Smooth muscle cell (in vitro differentiated cells): ENCODE measurements at regions not wholly inside any gene's neighbourhood (a gene's known extent, or its start where the extent isn't known, plus 50 kb on each side); places are given as distances from the start of the nearest gene placed in this dataset.

Experiments used
- DNase-seq: peaks from one replicate; lab custom pipeline; 2025; ENCODE audit not compliant: unreplicated experiment; lab: John Stamatoyannopoulos, UW
- H2AFZ ChIP-seq: fragments of 200-600 bp; sonication (generic); 2 replicates; pipeline ENCODE4 v1.6.0; 2016; ENCODE audit warnings: antibody characterized with exemption, low read depth, mild to moderate bottlenecking
- H3F3A ChIP-seq: fragments of 200-600 bp; sonication (generic); 2 replicates; pipeline ENCODE4 v1.6.0; 2017; ENCODE audit warnings: antibody characterized with exemption, low read depth
- H3K27ac ChIP-seq: fragments of 200-600 bp; sonication (generic); 2 replicates; pipeline ENCODE4 v1.5.1; 2016; ENCODE audit warnings: low read depth, mild to moderate bottlenecking
- H3K27me3 ChIP-seq: fragments of 200-600 bp; sonication (generic); 2 replicates; pipeline ENCODE4 v1.6.1; 2016; ENCODE audit warnings: low read depth, mild to moderate bottlenecking
- H3K36me3 ChIP-seq: fragments of 200-600 bp; sonication (generic); 2 replicates; pipeline ENCODE4 v1.5.1; 2016; ENCODE audit warnings: low read depth
- H3K4me1 ChIP-seq: fragments of 200-600 bp; sonication (generic); 2 replicates; pipeline ENCODE4 v1.5.1; 2016; ENCODE audit warnings: low read depth
- H3K4me2 ChIP-seq: fragments of 200-600 bp; sonication (generic); 2 replicates; pipeline ENCODE4 v1.6.0; 2016; ENCODE audit warnings: mild to moderate bottlenecking
- H3K4me3 ChIP-seq: fragments of 200-600 bp; sonication (generic); 2 replicates; pipeline ENCODE4 v1.5.1; 2016; ENCODE audit warnings: mild to moderate bottlenecking
- H3K79me2 ChIP-seq: fragments of 200-600 bp; sonication (generic); 2 replicates; pipeline ENCODE4 v1.6.0; 2016; ENCODE audit warnings: low read depth, mild to moderate bottlenecking
- H3K9ac ChIP-seq: fragments of 200-600 bp; sonication (generic); 2 replicates; pipeline ENCODE4 v1.6.0; 2016; ENCODE audit warnings: low read depth
- H3K9me3 ChIP-seq: fragments of 200-600 bp; sonication (generic); replicated peaks from 2 replicates; pipeline ENCODE4 v1.5.1; 2016; ENCODE audit warnings: low read depth
- H4K20me1 ChIP-seq: fragments of 200-600 bp; sonication (generic); 2 replicates; pipeline ENCODE4 v1.6.0; 2016; ENCODE audit warnings: low read depth
- WGBS: methylation state at CpG from one replicate; pipeline ENCODE4 v1.1.7; 2016; ENCODE audit warnings: low lambda C conversion rate; 5-methylcytosine and 5-hydroxymethylcytosine counted together
- TF ChIP-seq, protein P1 (sequence below): fragments of 200-600 bp; sonication (generic); IDR thresholded peaks from 2 replicates; pipeline ENCODE4 v1.5.1; 2017; ENCODE audit warnings: borderline replicate concordance, mild to moderate bottlenecking, antibody characterized with exemption; ENCODE audit not compliant: insufficient read depth, poor library complexity, severe bottlenecking

DNA sequence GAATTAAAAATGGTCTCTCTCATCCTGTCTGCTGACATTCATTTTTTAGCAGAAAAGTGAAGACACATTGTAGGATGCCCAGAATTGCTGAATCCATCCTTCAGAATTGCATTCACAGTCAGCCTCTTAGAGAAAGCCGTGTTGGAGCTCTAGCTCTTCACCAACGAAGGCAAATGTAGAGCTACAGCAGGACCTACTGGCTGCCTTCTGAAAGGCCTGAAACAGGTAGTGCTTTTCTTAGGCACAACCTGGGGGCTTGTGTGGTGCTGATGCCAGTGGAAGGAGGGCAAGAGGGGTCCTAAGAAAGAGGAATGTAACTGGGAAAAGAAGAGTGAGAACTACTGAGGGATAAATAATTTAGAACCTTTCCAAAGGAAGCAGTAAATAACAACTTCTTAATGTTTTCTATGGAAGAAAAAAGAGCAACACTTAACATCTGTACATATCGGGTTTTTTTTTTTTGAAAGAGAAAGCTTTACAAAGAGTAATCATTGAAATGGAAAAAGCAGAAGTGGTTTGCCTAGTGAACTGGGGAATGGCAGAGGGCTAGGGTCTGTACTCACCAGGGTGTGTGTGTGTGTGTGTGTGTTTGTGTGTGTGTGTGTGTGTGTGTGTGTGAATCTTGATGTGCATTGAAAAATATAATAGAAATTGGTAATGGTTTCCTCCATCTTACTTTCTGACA lies 297.8 kb downstream of the SATB1 start:
- H3K4me2 ChIP-seq = no peak overlapping the region
- no peaks in the 10 kb centered on the region for H3K36me3 ChIP-seq
- H3K4me1 ChIP-seq = no peaks in the 10 kb centered on the region
- no peaks in the 10 kb centered on the region for H3F3A ChIP-seq
- no peaks in the 10 kb centered on the region for H3K9me3 ChIP-seq
- H2AFZ ChIP-seq = no peak overlapping the region
- no peaks in the 10 kb centered on the region for H3K27me3 ChIP-seq
- TF ChIP-seq, protein P1, sequence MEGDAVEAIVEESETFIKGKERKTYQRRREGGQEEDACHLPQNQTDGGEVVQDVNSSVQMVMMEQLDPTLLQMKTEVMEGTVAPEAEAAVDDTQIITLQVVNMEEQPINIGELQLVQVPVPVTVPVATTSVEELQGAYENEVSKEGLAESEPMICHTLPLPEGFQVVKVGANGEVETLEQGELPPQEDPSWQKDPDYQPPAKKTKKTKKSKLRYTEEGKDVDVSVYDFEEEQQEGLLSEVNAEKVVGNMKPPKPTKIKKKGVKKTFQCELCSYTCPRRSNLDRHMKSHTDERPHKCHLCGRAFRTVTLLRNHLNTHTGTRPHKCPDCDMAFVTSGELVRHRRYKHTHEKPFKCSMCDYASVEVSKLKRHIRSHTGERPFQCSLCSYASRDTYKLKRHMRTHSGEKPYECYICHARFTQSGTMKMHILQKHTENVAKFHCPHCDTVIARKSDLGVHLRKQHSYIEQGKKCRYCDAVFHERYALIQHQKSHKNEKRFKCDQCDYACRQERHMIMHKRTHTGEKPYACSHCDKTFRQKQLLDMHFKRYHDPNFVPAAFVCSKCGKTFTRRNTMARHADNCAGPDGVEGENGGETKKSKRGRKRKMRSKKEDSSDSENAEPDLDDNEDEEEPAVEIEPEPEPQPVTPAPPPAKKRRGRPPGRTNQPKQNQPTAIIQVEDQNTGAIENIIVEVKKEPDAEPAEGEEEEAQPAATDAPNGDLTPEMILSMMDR = no peak
- DNase-seq = no peak
- H4K20me1 ChIP-seq = no peaks in the 10 kb centered on the region
- no peak overlapping the region for H3K9ac ChIP-seq
- WGBS = 86% methylated on average over 3 of the region's 3 CpGs
- H3K4me3 ChIP-seq = no peak overlapping the region
- no peaks in the 10 kb centered on the region for H3K79me2 ChIP-seq
- H3K27ac ChIP-seq = no peak overlapping the region

DNA sequence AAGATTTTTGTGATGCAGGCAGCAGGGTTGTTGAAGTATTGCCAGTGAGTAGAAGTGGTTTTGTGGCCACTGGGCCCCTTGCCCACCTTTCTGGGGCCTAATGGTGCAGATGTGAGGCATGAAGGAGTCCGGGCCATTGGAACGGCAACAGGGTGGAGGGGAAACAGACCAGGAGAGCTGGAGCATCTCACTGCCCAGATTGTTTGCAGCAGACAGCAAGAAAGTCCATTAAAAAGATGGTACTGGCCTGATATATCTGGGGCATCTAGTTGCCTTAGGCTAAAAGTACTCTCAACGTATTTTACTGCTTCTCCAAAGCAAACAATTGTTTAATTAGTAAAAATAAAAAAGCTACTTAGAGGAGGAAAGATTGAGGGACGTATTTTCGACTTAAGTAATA lies 298.4 kb downstream of the SATB1 start:
- no peaks in the 10 kb centered on the region for H3K4me1 ChIP-seq
- DNase-seq = no peak
- no peak overlapping the region for H3K4me3 ChIP-seq
- no peak overlapping the region for H3K9ac ChIP-seq
- H3K36me3 ChIP-seq = no peaks in the 10 kb centered on the region
- no peaks in the 10 kb centered on the region for H3K27me3 ChIP-seq
- TF ChIP-seq, protein P1 = no peak
- no peaks in the 10 kb centered on the region for H3K9me3 ChIP-seq
- no peak overlapping the region for H3K27ac ChIP-seq
- no peak overlapping the region for H2AFZ ChIP-seq
- H3K4me2 ChIP-seq = no peak overlapping the region
- H4K20me1 ChIP-seq = no peaks in the 10 kb centered on the region
- H3K79me2 ChIP-seq = no peaks in the 10 kb centered on the region
- no peaks in the 10 kb centered on the region for H3F3A ChIP-seq
- WGBS = 91% methylated on average over 5 of the region's 5 CpGs

DNA sequence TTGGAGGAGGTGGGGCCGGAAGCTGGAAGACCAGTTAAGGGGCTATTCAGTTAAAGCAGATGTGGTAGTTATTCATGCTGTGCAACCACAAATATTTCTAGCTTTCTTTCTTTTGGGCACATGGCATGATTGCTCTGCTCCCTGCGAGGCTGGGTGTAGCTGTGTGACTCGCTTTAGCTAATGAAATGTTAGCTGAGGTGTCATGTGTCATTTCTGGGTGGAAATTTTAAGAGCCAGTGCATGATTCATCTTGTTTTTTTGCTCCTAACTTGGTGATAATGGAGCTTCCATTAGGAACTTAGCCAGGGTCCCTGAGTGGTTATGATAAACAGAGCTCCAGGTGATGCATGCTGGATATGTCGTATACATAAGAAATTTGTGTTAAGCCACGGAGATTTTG lies 300.6 kb downstream of the SATB1 start:
- no peak for DNase-seq

More for the DNA sequence above, 300.6 kb downstream of the SATB1 start:
- no peaks in the 10 kb centered on the region for H3K27me3 ChIP-seq
- WGBS = 53% methylated on average over 5 of the region's 5 CpGs
- no peak overlapping the region for H3K4me3 ChIP-seq
- H3K9ac ChIP-seq = no peak overlapping the region
- TF ChIP-seq, protein P1 = no peak
- no peak overlapping the region for H2AFZ ChIP-seq
- no peaks in the 10 kb centered on the region for H3K36me3 ChIP-seq
- H3K9me3 ChIP-seq = no peaks in the 10 kb centered on the region
- H3F3A ChIP-seq = no peaks in the 10 kb centered on the region
- H4K20me1 ChIP-seq = no peaks in the 10 kb centered on the region
- H3K4me2 ChIP-seq = no peak overlapping the region
- no peak overlapping the region for H3K27ac ChIP-seq
- no peaks in the 10 kb centered on the region for H3K79me2 ChIP-seq
- H3K4me1 ChIP-seq = no peaks in the 10 kb centered on the region
